ENCODE measurements at regions not wholly inside any gene's neighbourhood (a gene's known extent, or its start where the extent isn't known, plus 50 kb on each side); places are given as distances from the start of the nearest gene placed in this dataset.

DNA sequence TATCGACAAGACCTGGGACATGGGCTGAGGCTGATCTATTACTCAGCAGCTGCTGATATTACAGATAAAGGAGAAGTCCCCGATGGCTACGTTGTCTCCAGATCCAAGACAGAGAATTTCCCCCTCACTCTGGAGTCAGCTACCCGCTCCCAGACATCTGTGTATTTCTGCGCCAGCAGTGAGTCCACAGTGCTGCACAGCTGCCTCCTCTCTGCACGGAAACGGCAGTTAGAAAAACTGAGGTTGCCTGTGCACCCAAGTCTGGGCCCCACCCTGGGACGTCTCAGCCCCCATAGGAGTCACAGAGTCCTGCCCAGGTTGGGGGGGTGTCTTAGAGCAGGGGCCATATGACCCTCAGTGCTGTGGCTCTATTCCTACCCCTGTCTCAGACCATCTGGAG, 167.4 kb upstream of the PRSS58 start:
- TF ChIP-seq SRSF1 (optimal IDR thresholded peaks at IDR 0.05; ENCODE audit: low read depth, low read length), result no peak
- no peak for TF ChIP-seq ATF2 (CRISPR knock-in tag; IDR thresholded peaks at IDR 0.05)
